Omental fat pad (tissue), 3 donors: ENCODE measurements at regions not wholly inside any gene's neighbourhood (a gene's known extent, or its start where the extent isn't known, plus 50 kb on each side); places are given as distances from the start of the nearest gene placed in this dataset.

Source experiments
- ATAC-seq: fragments of 150-250 bp; one replicate; pipeline ENCODE4 v1.9.1; 2016; ENCODE audit warnings: mild to moderate bottlenecking, moderate library complexity; ENCODE audit not compliant: low FRiP score
- DNase-seq: peaks from one replicate; pipeline ENCODE4 v3.0.0-alpha.2; 2019; ENCODE audit warnings: low spot score
- CTCF ChIP-seq, 3 donors: fragments of 450-650 bp; IDR thresholded peaks; one replicate each; pipeline ENCODE4 v1.5.1; 2016 to 2017; ENCODE audit warnings: antibody characterized with exemption in 3 of 3, mild to moderate bottlenecking in 3 of 3, moderate library complexity in 2 of 3

- DNase-seq (no peak), ATAC-seq (no peak)
- no peak for TF ChIP-seq CTCF (IDR thresholded peaks at IDR 0.05)
Observed at GRCh38 chr6:156269751-156270369, 507.3 kb upstream of the ARID1B start.

DNA sequence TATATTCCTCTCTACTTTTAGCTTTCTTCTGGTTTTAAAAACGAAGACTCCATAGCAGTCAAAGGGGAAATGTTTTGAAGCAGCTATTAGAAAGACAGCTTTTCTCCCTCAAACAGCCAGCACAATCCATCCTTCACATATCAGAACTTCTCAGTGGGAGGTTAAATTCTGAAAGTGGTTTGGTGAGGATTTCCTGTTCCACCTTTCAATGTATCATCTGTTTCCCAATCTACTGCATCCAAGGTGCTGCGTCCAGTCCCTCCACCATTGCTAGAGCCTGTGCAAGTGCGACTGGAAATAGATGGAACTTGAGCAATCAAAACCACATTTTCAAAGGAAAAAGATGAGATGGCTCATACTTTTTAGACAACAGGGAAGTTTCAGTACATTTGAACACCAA lies 508.3 kb upstream of the ARID1B start:
- DNase-seq (no peak), ATAC-seq (no peak)
- no peak for TF ChIP-seq CTCF (IDR thresholded peaks at IDR 0.05)

- TF ChIP-seq CTCF (IDR thresholded peaks at IDR 0.05), result no peak
- ATAC-seq (no peak), DNase-seq (no peak)
Observed at GRCh38 chr6:156262014-156262413, 515.2 kb upstream of the ARID1B start.

GRCh38 chr6:156260815-156261214 lies 516.4 kb upstream of the ARID1B start:
- no peak for TF ChIP-seq CTCF (IDR thresholded peaks at IDR 0.05)
- ATAC-seq (no peak), DNase-seq (no peak)

DNA sequence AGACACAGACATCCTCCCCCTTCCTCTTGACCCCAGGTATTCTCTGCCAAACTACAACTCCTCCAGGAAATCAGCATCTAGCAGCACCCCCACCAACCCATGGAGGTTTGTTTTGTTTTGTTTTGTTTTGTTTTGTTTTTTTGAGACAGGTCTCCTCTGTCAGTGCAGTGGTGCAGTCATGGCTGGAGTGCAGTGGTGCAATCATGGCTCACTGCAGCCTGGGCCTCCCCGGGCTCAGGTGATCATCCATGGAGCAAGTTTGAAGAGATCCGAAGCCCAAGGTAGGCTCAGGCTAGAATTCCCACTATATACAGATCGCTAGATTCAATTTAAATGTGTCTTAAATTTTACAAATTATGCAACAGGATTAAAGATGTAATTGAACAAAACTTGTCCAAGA lies 518.2 kb upstream of the ARID1B start:
- no peak for ATAC-seq
- TF ChIP-seq CTCF (IDR thresholded peaks at IDR 0.05), result no peak
- no peak for DNase-seq

DNA sequence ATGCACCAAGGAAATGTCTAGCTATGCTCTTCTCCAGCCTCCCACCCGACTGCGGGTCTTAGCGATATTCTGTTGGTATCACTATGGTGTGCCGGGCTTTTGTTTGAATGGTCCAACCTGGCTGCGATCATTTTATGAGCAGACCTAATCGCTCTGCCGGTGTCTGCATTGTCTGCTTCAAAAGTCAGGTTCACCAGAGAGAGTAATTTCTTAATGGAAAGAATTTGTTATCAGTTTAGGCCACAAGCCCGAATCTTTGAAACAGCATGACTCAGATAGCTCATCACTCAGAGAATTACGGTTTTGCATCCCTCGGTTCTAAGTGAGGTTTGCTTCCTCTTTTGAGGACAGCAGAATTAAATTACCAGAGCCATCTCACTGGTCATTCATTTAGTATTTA lies 521.0 kb upstream of the ARID1B start:
- TF ChIP-seq CTCF (IDR thresholded peaks at IDR 0.05), result no peak
- ATAC-seq (no peak), DNase-seq (no peak)

GRCh38 chr6:156254240-156254639 lies 522.9 kb upstream of the ARID1B start:
- no peak for TF ChIP-seq CTCF (IDR thresholded peaks at IDR 0.05)
- ATAC-seq, result no peak
- no peak for DNase-seq
